HepG2 (cell line): ENCODE measurements at regions not wholly inside any gene's neighbourhood (a gene's known extent, or its start where the extent isn't known, plus 50 kb on each side); places are given as distances from the start of the nearest gene placed in this dataset.

Source experiments
- ATAC-seq: fragments of 200-7000 bp; cut with Tn5 transposase; 3 replicates; pipeline ENCODE4 v1.9.1; 2020; ENCODE audit warnings: mild to moderate bottlenecking, moderate library complexity
- BruUV-seq: library from RNA; stranded (reverse); fragments of 400-500 nt; replicated peaks from 2 replicates; lab custom pipeline; 2021; lab: Mats Ljungman, UMichigan
- CTCF ChIA-PET: fragments of 300-600 bp; formaldehyde crosslinking; extraction: SDS; loops from one replicate; lab custom pipeline; 2021; ENCODE audit warnings: low total read pairs, inconsistent platforms, low intra/inter-chr PET ratio; lab: Yijun Ruan, JAX
- POLR2A ChIA-PET: fragments of 350-600 bp; sonication (Branson Sonifier 250); formaldehyde crosslinking; loops from one replicate; lab custom pipeline; 2020; ENCODE audit warnings: antibody characterized with exemption, inconsistent platforms; lab: Yijun Ruan, JAX
- DNase-seq: peaks from one replicate; pipeline ENCODE4 v3.0.0-alpha.2; 2015; ENCODE audit warnings: low spot score
- FAIRE-seq: peaks from 3 replicates; lab custom pipeline; 2011; peaks lifted over from hg19 to GRCh38; lab: Jason Lieb, UNC
- H2AFZ ChIP-seq: one replicate; pipeline ENCODE4 v1.6.1; 2011; ENCODE audit warnings: low read length, inconsistent platforms
- H3K27ac ChIP-seq: fragments of 300-600 bp; 3 replicates; pipeline ENCODE4 v1.8.0; 2011; ENCODE audit warnings: mixed run types, mild to moderate bottlenecking, mixed read lengths, low read length, inconsistent platforms; ENCODE audit not compliant: insufficient read depth; ENCODE audit errors: extremely low read length
- H3K27me3 ChIP-seq, 2 experiments: fragments of 200-600 bp in 1 of 2; 2 replicates in 1 of 2; 3 replicates in 1 of 2; pipeline versions ENCODE4 v1.6.0 to v1.8.0; 2011; ENCODE audit warnings: low read length in 2 of 2, mild to moderate bottlenecking in 2 of 2, moderate library complexity in 2 of 2, inconsistent platforms in 1 of 2; ENCODE audit not compliant: insufficient read depth in 2 of 2, control insufficient read depth in 1 of 2
- H3K36me3 ChIP-seq, 2 experiments: fragments of 200-600 bp in 1 of 2; replicated peaks in 1 of 2; 2 replicates in 1 of 2; 3 replicates in 1 of 2; pipeline versions ENCODE4 v1.5.1 to v1.8.0; 2011; ENCODE audit warnings: low read length in 2 of 2, inconsistent platforms in 1 of 2; ENCODE audit not compliant: insufficient read depth in 2 of 2, control insufficient read depth in 1 of 2
- H3K4me1 ChIP-seq: 2 replicates; pipeline ENCODE4 v1.5.1; 2012; ENCODE audit warnings: low read length, inconsistent platforms; ENCODE audit not compliant: insufficient read depth
- H3K4me2 ChIP-seq: 2 replicates; pipeline ENCODE4 v1.6.0; 2011; ENCODE audit warnings: low read depth, low read length, inconsistent platforms
- H3K4me3 ChIP-seq, 3 experiments: fragments of 200-600 bp in 1 of 3; sonication (generic), shearing (Covaris generic) in 1 of 3; replicated peaks in 1 of 3; 2 replicates each; pipeline ENCODE4 v1.5.1; 2011 to 2016; ENCODE audit warnings: low read length in 3 of 3, inconsistent platforms in 2 of 3, low read depth in 2 of 3, mild to moderate bottlenecking in 2 of 3, control low read depth in 1 of 3, mixed read lengths in 1 of 3; ENCODE audit not compliant: insufficient read depth in 1 of 3
- H3K79me2 ChIP-seq: one replicate; pipeline ENCODE4 v1.6.1; 2011; ENCODE audit warnings: low read length, inconsistent platforms; ENCODE audit not compliant: insufficient read depth
- H3K9ac ChIP-seq: 2 replicates; pipeline ENCODE4 v1.6.0; 2011; ENCODE audit warnings: mild to moderate bottlenecking, low read depth, low read length, inconsistent platforms; ENCODE audit not compliant: insufficient read depth
- H3K9me3 ChIP-seq: 2 replicates; pipeline ENCODE4 v1.5.1; 2012; ENCODE audit warnings: mild to moderate bottlenecking, low read length
- H4K20me1 ChIP-seq: 2 replicates; pipeline ENCODE4 v1.6.0; 2011; ENCODE audit warnings: inconsistent platforms, mild to moderate bottlenecking, low read length, moderate library complexity; ENCODE audit not compliant: insufficient read depth
- DZIP1 ChIP-seq: sonication (generic); formaldehyde crosslinking; IDR thresholded peaks from 2 replicates; pipeline ENCODE4 v1.5.0; 2020; ENCODE audit warnings: mild to moderate bottlenecking, missing genetic modification reagents
- HOMEZ ChIP-seq: IDR thresholded peaks from 2 replicates; pipeline ENCODE4 v1.6.1; 2016; ENCODE audit warnings: low read depth
- KLF16 ChIP-seq, 2 experiments: sonication (generic) in 1 of 2; formaldehyde crosslinking in 1 of 2; IDR thresholded peaks; 2 replicates each; pipeline versions ENCODE4 v1.6.1 to v1.8.0; 2016 to 2023; ENCODE audit warnings: missing genetic modification reagents in 2 of 2, missing compliant biosample characterization in 1 of 2
- PITX1 ChIP-seq: sonication (generic); formaldehyde crosslinking; IDR thresholded peaks from 2 replicates; pipeline ENCODE4 v1.5.1; 2020; ENCODE audit warnings: mild to moderate bottlenecking, missing genetic modification reagents
- RARA ChIP-seq: IDR thresholded peaks from 2 replicates; pipeline ENCODE4 v1.6.1; 2016; ENCODE audit warnings: missing genetic modification reagents, missing compliant biosample characterization
- TIGD3 ChIP-seq: sonication (generic); formaldehyde crosslinking; IDR thresholded peaks from 2 replicates; pipeline ENCODE4 v1.5.1; 2020; ENCODE audit warnings: mild to moderate bottlenecking, missing genetic modification reagents, borderline replicate concordance
- ZNF232 ChIP-seq: sonication (generic); formaldehyde crosslinking; IDR thresholded peaks from 2 replicates; pipeline ENCODE4 v1.4.0; 2020; ENCODE audit warnings: missing genetic modification reagents, borderline replicate concordance
- ZNF512B ChIP-seq: sonication (generic); formaldehyde crosslinking; IDR thresholded peaks from 2 replicates; pipeline ENCODE4 v1.5.1; 2020; ENCODE audit warnings: missing genetic modification reagents, mild to moderate bottlenecking, borderline replicate concordance
- ZNF766 ChIP-seq: sonication (generic); formaldehyde crosslinking; IDR thresholded peaks from 2 replicates; pipeline ENCODE4 v1.5.0; 2020; ENCODE audit warnings: missing genetic modification reagents, borderline replicate concordance
- WGBS: methylation state at CpG from one replicate; pipeline ENCODE4 v1.1.6; 2017; ENCODE audit warnings: low lambda C conversion rate; 5-methylcytosine and 5-hydroxymethylcytosine counted together
- in situ Hi-C: cut with HindIII; loops from 2 replicates; pipeline ENCODE4 v1.10.0; 2017; ENCODE audit warnings: low pct_unique_long_range_greater_than_20kb; ENCODE audit not compliant: extremely low pct_ligation_motif_present
- intact Hi-C: fragments of 100-400 bp; cut with micrococcal nuclease; formaldehyde crosslinking; loops from one replicate; pipeline ENCODE4 v1.10.0; 2022; ENCODE audit not compliant: unreplicated experiment
- TF ChIP-seq, protein P1 (sequence below): sonication (generic); formaldehyde crosslinking; IDR thresholded peaks from 2 replicates; pipeline ENCODE4 v1.4.0; 2020; ENCODE audit warnings: missing genetic modification reagents

DNA sequence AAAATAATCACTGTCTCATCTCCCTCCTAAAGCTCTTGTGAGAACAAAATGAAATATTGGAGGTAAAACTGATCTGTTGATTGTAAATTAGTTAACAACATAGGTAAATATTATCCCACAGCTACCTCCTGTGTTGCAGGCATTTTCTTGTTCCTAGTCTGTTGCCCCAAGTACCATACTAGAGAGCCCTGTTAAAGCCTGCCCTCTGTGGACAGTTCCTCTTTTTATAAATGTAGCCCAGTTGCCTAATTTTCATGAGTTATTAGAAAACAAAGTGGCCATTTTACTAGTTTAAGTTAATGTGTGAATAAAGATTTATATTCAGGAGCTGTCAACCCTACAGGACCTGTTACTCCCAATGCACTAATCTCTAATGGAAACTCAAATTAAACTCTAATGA, 180.0 kb upstream of the KCND3 start (continued):
- no peak for TF ChIP-seq HOMEZ (CRISPR knock-in tag)
- no peak for TF ChIP-seq ZNF766 (CRISPR knock-in tag)
- no peak for TF ChIP-seq ZNF512B (CRISPR knock-in tag)

- Histone ChIP-seq H3K27ac (no peak overlapping the region), H4K20me1 (no peaks in the 10 kb centered on the region), H3K36me3 (no peaks in the 10 kb centered on the region), H3K4me2 (no peak overlapping the region), H3K27me3 (no peaks in the 10 kb centered on the region), H3K4me3 (no peak overlapping the region), H3K9ac (no peak overlapping the region), H2AFZ (no peak overlapping the region), H3K9me3 (no peaks in the 10 kb centered on the region), H3K4me1 (no peaks in the 10 kb centered on the region), H3K79me2 (no peaks in the 10 kb centered on the region)
- BruUV-seq: no TSS peak
- DNase-seq (peak; percentile 36), FAIRE-seq (no peak), ATAC-seq (peak; percentile 55; the same call in 1 of the 3 replicates)
- in situ Hi-C loops (no loop called here), intact Hi-C loops (no loop called here)
- ChIA-PET CTCF (no interaction called here), POLR2A (no interaction called here)
- WGBS: 13% methylated on average over 2 of the region's 2 CpGs
- TF ChIP-seq KLF16 (CRISPR knock-in tag; IDR thresholded peaks at IDR 0.05) (peak in 1 of 2 experiments; percentile 54; a peak in 1 of 4 replicates), TIGD3 (CRISPR knock-in tag) (no peak), PITX1 (CRISPR knock-in tag) (no peak), DZIP1 (CRISPR knock-in tag) (no peak), RARA (CRISPR knock-in tag) (0 out of 2 replicates have a peak, but pooled peaks have one; percentile 33), ZNF232 (CRISPR knock-in tag) (peak; percentile 72; the same call in 1 of the 2 replicates)
- TF ChIP-seq, protein P1, sequence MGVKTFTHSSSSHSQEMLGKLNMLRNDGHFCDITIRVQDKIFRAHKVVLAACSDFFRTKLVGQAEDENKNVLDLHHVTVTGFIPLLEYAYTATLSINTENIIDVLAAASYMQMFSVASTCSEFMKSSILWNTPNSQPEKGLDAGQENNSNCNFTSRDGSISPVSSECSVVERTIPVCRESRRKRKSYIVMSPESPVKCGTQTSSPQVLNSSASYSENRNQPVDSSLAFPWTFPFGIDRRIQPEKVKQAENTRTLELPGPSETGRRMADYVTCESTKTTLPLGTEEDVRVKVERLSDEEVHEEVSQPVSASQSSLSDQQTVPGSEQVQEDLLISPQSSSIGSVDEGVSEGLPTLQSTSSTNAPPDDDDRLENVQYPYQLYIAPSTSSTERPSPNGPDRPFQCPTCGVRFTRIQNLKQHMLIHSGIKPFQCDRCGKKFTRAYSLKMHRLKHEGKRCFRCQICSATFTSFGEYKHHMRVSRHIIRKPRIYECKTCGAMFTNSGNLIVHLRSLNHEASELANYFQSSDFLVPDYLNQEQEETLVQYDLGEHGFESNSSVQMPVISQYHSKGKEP: peak; percentile 68; the same call in 1 of the 2 replicates
Measured at GRCh38 chr1:112172294-112172882, 182.9 kb upstream of the KCND3 start.
